ENCODE measurements at regions not wholly inside any gene's neighbourhood (a gene's known extent, or its start where the extent isn't known, plus 50 kb on each side); places are given as distances from the start of the nearest gene placed in this dataset.

DNA sequence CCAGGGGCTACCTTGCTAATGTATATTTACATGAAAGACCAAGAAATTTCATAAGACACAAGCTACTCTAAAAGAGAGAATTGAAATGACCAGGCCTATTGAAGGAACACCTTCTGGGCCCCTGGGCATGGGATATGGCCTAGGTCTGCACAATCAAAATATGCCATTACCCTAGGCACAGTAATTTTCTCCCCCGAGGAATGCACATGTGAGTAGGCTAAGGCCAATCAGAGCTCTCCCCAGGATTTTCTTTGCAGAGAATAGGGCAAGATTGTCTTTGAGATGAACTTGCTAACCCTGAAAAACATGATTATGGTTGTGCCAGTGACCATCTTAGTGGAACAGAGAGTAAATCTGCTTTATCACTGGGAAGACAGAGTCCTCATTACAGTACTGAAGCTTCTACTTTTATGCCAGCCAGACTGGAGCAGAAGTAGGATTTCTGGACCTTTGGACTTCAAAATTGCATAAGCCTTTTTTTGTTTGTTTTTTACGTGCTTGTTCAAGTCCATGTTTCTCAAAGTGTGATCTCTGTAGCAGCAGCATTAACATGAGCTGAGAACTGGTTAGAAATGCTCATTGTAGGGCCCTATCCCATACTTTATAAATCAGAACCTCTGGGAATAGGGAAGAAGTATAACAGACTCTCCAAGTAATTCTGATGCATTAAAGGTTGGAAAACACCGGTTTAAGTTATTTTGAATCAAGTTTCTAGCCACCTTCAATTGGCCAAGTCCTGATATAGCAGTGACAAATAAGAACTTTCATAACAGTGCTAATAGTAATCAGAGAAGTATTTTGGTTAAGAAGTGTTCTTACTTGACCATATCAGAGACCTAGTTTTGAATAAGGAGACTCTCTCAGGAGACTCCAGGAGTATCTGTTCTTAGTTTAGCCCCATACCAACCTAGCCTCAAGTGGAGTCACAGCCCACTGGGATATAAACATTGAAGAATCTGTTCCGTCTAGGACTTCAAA is 112.9 kb downstream of the LMO3 start:
- Histone ChIP-seq H3K27ac (ENCODE audit: low read depth in 2 of 2, low read length in 2 of 2) (no peak overlapping the region), H3K27me3 (ENCODE audit: control insufficient read depth, insufficient read depth, low read length) (no peaks in the 10 kb centered on the region), H3K36me3 (ENCODE audit: control insufficient read depth in 2 of 3, insufficient read depth in 3 of 3, low read length in 3 of 3) (no peaks in the 10 kb centered on the region), H3K4me3 (ENCODE audit: low read length in 3 of 3) (no peak overlapping the region), H3K4me1 (ENCODE audit: control insufficient read depth in 2 of 3, insufficient read depth in 2 of 3, low read depth in 1 of 3, low read length in 3 of 3) (no peaks in the 10 kb centered on the region), H3K9me3 (ENCODE audit: control insufficient read depth in 2 of 3, insufficient read depth in 1 of 3, low read length in 3 of 3) (no peaks in the 10 kb centered on the region), H3K9ac (ENCODE audit: low read length in 3 of 3) (no peak overlapping the region)
- DNase-seq (no peak), FAIRE-seq (no peak)
- intact Hi-C loops (cut with DNase I) = no loop called here
- TF ChIP-seq, protein P1, sequence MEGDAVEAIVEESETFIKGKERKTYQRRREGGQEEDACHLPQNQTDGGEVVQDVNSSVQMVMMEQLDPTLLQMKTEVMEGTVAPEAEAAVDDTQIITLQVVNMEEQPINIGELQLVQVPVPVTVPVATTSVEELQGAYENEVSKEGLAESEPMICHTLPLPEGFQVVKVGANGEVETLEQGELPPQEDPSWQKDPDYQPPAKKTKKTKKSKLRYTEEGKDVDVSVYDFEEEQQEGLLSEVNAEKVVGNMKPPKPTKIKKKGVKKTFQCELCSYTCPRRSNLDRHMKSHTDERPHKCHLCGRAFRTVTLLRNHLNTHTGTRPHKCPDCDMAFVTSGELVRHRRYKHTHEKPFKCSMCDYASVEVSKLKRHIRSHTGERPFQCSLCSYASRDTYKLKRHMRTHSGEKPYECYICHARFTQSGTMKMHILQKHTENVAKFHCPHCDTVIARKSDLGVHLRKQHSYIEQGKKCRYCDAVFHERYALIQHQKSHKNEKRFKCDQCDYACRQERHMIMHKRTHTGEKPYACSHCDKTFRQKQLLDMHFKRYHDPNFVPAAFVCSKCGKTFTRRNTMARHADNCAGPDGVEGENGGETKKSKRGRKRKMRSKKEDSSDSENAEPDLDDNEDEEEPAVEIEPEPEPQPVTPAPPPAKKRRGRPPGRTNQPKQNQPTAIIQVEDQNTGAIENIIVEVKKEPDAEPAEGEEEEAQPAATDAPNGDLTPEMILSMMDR (IDR thresholded peaks at IDR 0.05; ENCODE audit: borderline replicate concordance, extremely low read depth, insufficient read depth) = no peak

DNA sequence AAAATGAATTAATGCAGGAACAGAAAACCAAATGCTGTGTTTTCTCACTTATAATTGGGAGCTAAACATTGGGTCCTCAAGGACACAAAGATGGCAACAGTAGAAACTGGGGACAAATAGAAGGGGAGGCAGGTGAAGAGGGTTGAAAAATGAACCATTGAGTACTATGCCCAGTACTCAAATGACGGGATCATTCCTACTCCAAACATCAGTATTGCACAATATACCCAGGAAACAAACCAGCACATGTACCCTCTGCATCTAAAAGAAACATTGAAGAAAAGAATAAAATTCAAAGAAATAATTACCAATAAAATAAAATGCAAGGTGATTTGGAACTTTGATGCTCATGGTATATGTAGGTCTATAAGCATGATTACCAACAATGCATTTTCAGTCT is 110.8 kb downstream of the LMO3 start:
- H3K9ac ChIP-seq (ENCODE audit: low read length in 3 of 3) = no peak overlapping the region
- DNase-seq = no peak
- TF ChIP-seq, protein P1 (IDR thresholded peaks at IDR 0.05; ENCODE audit: borderline replicate concordance, extremely low read depth, insufficient read depth) = no peak
- H3K27ac ChIP-seq (ENCODE audit: low read depth in 2 of 2, low read length in 2 of 2) = no peak overlapping the region
- no peaks in the 10 kb centered on the region for H3K4me1 ChIP-seq (ENCODE audit: control insufficient read depth in 2 of 3, insufficient read depth in 2 of 3, low read depth in 1 of 3, low read length in 3 of 3)
- H3K9me3 ChIP-seq (ENCODE audit: control insufficient read depth in 2 of 3, insufficient read depth in 1 of 3, low read length in 3 of 3) = no peaks in the 10 kb centered on the region
- intact Hi-C loops (cut with DNase I) = no loop called here
- no peaks in the 10 kb centered on the region for H3K36me3 ChIP-seq (ENCODE audit: control insufficient read depth in 2 of 3, insufficient read depth in 3 of 3, low read length in 3 of 3)
- FAIRE-seq = no peak
- no peak overlapping the region for H3K4me3 ChIP-seq (ENCODE audit: low read length in 3 of 3)
- H3K27me3 ChIP-seq (ENCODE audit: control insufficient read depth, insufficient read depth, low read length) = no peaks in the 10 kb centered on the region

Measured in kidney (tissue), 13 donors.